K562 (cell line): ENCODE measurements at regions not wholly inside any gene's neighbourhood (a gene's known extent, or its start where the extent isn't known, plus 50 kb on each side); places are given as distances from the start of the nearest gene placed in this dataset.

Experiments used
- ARID1B ChIP-seq: fragments of 450-650 bp; IDR thresholded peaks from 2 replicates; pipeline ENCODE4 v1.6.1; 2016; ENCODE audit warnings: antibody characterized with exemption, mild to moderate bottlenecking, inconsistent platforms
- BMI1 ChIP-seq: fragments of 150-350 bp; IDR thresholded peaks from 2 replicates; pipeline ENCODE4 v1.6.1; 2014; ENCODE audit warnings: low read length
- CBFA2T2 ChIP-seq: fragments of 450-650 bp; conservative IDR thresholded peaks from 2 replicates; pipeline ENCODE4 v1.6.1; 2017; ENCODE audit warnings: mild to moderate bottlenecking
- ELF1 ChIP-seq: fragments of 200-800 bp; sonication (Bioruptor generic); IDR thresholded peaks from 2 replicates; pipeline ENCODE4 v1.6.1; 2016; ENCODE audit warnings: missing genetic modification characterization, missing compliant biosample characterization
- ETV1 ChIP-seq: fragments of 450-650 bp; conservative IDR thresholded peaks from 2 replicates; pipeline ENCODE4 v1.6.1; 2016; ENCODE audit warnings: missing genetic modification characterization, control low read depth, low read depth, missing compliant biosample characterization
- GATAD2B ChIP-seq: fragments of 450-650 bp; IDR thresholded peaks from 2 replicates; pipeline ENCODE4 v1.6.1; 2017; ENCODE audit warnings: mild to moderate bottlenecking, borderline replicate concordance
- KDM5B ChIP-seq: fragments of 200-600 bp; sonication (generic); IDR thresholded peaks from 2 replicates; pipeline ENCODE4 v1.6.1; 2012; ENCODE audit warnings: low read depth, mild to moderate bottlenecking, moderate library complexity, low read length, control low read depth, inconsistent platforms; ENCODE audit not compliant: insufficient replicate concordance
- LCOR ChIP-seq: sonication (generic); formaldehyde crosslinking; IDR thresholded peaks from 2 replicates; pipeline ENCODE4 v1.8.0; 2022; ENCODE audit warnings: mild to moderate bottlenecking, missing genetic modification reagents
- MEIS2 ChIP-seq: fragments of 450-650 bp; IDR thresholded peaks from 2 replicates; pipeline ENCODE4 v1.6.1; 2014; ENCODE audit warnings: mild to moderate bottlenecking; ENCODE audit not compliant: partially characterized antibody
- NKRF ChIP-seq: fragments of 450-650 bp; IDR thresholded peaks from 2 replicates; pipeline ENCODE4 v1.6.1; 2016; ENCODE audit warnings: borderline replicate concordance
- SIX5 ChIP-seq, 2 experiments: IDR thresholded peaks; 2 replicates each; pipeline ENCODE4 v1.6.1; 2011; ENCODE audit warnings: low read length in 2 of 2, borderline replicate concordance in 1 of 2, low read depth in 1 of 2, mild to moderate bottlenecking in 1 of 2, moderate library complexity in 1 of 2; ENCODE audit not compliant: insufficient read depth in 1 of 2
- WHSC1 ChIP-seq: IDR thresholded peaks from one replicate; pipeline ENCODE4 v1.6.1; 2012; ENCODE audit warnings: low read length, control low read depth, inconsistent platforms
- ZNF121 ChIP-seq: sonication (generic); formaldehyde crosslinking; conservative IDR thresholded peaks from 2 replicates; pipeline ENCODE4 v1.8.0; 2022; ENCODE audit warnings: missing genetic modification reagents
- ZNF184 ChIP-seq: sonication (generic); formaldehyde crosslinking; IDR thresholded peaks from 2 replicates; pipeline ENCODE4 v1.5.0; 2020; ENCODE audit warnings: missing genetic modification reagents
- ZNF217 ChIP-seq: sonication (generic); formaldehyde crosslinking; IDR thresholded peaks from 2 replicates; pipeline ENCODE4 v1.8.0; 2022; ENCODE audit warnings: mild to moderate bottlenecking, missing genetic modification reagents
- TF ChIP-seq, protein P1 (sequence below), 3 experiments: IDR thresholded peaks in 2 of 3; conservative IDR thresholded peaks in 1 of 3; 2 replicates each; pipeline ENCODE4 v1.5.1; 2011 to 2012; ENCODE audit warnings: low read length in 3 of 3, mild to moderate bottlenecking in 3 of 3, control low read depth in 2 of 3, improper control_type of control experiment in 1 of 3, inconsistent platforms in 1 of 3, low read depth in 1 of 3, mixed read lengths in 1 of 3, moderate library complexity in 1 of 3; ENCODE audit not compliant: insufficient read depth in 2 of 3
- TF ChIP-seq, protein P2 (sequence below): fragments of 250-450 bp; sonication (Bioruptor Pico); IDR thresholded peaks from 2 replicates; pipeline ENCODE4 v1.6.1; 2021; ENCODE audit warnings: mild to moderate bottlenecking

DNA sequence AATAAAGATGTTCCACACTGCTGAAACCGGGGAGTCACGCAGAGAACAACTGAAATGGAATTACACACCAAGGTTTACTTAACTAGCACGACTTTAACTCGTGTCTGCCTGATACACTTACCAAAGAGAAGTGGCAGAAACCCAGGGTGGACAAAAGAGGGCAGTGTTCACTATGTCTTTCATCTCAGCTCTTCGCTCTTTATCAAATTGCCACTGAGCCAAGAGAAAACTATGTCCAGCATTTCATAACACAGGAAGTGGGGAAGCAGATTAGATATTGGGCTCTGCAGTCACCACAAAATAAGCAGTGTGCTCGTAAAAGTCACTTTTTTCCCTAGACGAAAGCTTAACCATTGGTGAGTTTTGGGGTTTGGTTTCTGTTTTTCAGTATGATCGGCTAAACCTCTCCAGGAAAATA lies 155.7 kb downstream of the CHIC2 start (continued):
- TF ChIP-seq KDM5B (no peak), ZNF184 (CRISPR knock-in tag) (no peak), CBFA2T2 (no peak), SIX5 (IDR thresholded peaks at IDR 0.05; ENCODE audit: borderline replicate concordance in 1 of 2, insufficient read depth in 1 of 2, low read depth in 1 of 2, low read length in 2 of 2) (no peak), ZNF121 (no peak), MEIS2 (peak; percentile 28), BMI1 (0 out of 2 replicates have a peak, but pooled peaks have one; percentile 19), WHSC1 (no peak), ARID1B (peak; percentile 30; the same call in 1 of the 2 replicates), NKRF (no peak), GATAD2B (no peak), ETV1 (tag) (peak; percentile 96), LCOR (CRISPR knock-in tag) (peak; percentile 30; the same call in 1 of the 2 replicates), ELF1 (tag) (peak; percentile 70), ZNF217 (CRISPR knock-in tag) (no peak)
- TF ChIP-seq, protein P1, sequence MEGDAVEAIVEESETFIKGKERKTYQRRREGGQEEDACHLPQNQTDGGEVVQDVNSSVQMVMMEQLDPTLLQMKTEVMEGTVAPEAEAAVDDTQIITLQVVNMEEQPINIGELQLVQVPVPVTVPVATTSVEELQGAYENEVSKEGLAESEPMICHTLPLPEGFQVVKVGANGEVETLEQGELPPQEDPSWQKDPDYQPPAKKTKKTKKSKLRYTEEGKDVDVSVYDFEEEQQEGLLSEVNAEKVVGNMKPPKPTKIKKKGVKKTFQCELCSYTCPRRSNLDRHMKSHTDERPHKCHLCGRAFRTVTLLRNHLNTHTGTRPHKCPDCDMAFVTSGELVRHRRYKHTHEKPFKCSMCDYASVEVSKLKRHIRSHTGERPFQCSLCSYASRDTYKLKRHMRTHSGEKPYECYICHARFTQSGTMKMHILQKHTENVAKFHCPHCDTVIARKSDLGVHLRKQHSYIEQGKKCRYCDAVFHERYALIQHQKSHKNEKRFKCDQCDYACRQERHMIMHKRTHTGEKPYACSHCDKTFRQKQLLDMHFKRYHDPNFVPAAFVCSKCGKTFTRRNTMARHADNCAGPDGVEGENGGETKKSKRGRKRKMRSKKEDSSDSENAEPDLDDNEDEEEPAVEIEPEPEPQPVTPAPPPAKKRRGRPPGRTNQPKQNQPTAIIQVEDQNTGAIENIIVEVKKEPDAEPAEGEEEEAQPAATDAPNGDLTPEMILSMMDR (IDR thresholded peaks at IDR 0.05 in 2 of 3, conservative IDR thresholded peaks at IDR 0.05 in 1 of 3; ENCODE audit: insufficient read depth in 2 of 3, low read depth in 1 of 3, low read length in 3 of 3), result peak; percentile 71 to 86 (median 81)
- TF ChIP-seq, protein P2, sequence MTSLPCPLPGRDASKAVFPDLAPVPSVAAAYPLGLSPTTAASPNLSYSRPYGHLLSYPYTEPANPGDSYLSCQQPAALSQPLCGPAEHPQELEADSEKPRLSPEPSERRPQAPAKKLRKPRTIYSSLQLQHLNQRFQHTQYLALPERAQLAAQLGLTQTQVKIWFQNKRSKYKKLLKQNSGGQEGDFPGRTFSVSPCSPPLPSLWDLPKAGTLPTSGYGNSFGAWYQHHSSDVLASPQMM (CRISPR knock-in tag), result no peak
